GM23338 (cell line): ENCODE measurements at regions not wholly inside any gene's neighbourhood (a gene's known extent, or its start where the extent isn't known, plus 50 kb on each side); places are given as distances from the start of the nearest gene placed in this dataset.

ENCODE experiments used
- ATAC-seq: fragments of 200-7000 bp; cut with Tn5 transposase; 3 replicates; pipeline ENCODE4 v1.9.1; 2020
- DNase-seq: peaks from one replicate; pipeline ENCODE4 v3.0.0-alpha.2; 2015; ENCODE audit warnings: low spot score
- H2AFZ ChIP-seq: fragments of 200-600 bp; sonication (generic); 2 replicates; pipeline ENCODE4 v1.8.0; 2016; ENCODE audit warnings: antibody characterized with exemption, mild to moderate bottlenecking, moderate library complexity
- H3F3A ChIP-seq: fragments of 200-600 bp; sonication (generic); replicated peaks from 2 replicates; pipeline ENCODE4 v1.8.0; 2017; ENCODE audit warnings: antibody characterized with exemption, mixed run types, low read depth
- H3K27ac ChIP-seq: fragments of 200-600 bp; sonication (generic); 2 replicates; pipeline ENCODE4 v1.6.1; 2016; ENCODE audit warnings: low read depth
- H3K27me3 ChIP-seq: fragments of 200-600 bp; sonication (generic); 2 replicates; pipeline ENCODE4 v1.8.0; 2016; ENCODE audit warnings: mild to moderate bottlenecking, mixed run types, moderate library complexity; ENCODE audit not compliant: insufficient read depth
- H3K36me3 ChIP-seq: fragments of 200-600 bp; sonication (generic); 2 replicates; pipeline ENCODE4 v1.8.0; 2016; ENCODE audit warnings: mild to moderate bottlenecking; ENCODE audit not compliant: insufficient read depth
- H3K4me1 ChIP-seq: fragments of 200-600 bp; sonication (generic); 2 replicates; pipeline ENCODE4 v1.8.0; 2016; ENCODE audit warnings: mild to moderate bottlenecking, moderate library complexity; ENCODE audit not compliant: insufficient read depth
- H3K4me2 ChIP-seq: fragments of 200-600 bp; sonication (generic); 2 replicates; pipeline ENCODE4 v1.7.1; 2017; ENCODE audit warnings: mixed run types
- H3K4me3 ChIP-seq: fragments of 200-600 bp; sonication (generic); 2 replicates; pipeline ENCODE4 v1.6.1; 2016; ENCODE audit warnings: mixed run types
- H3K79me2 ChIP-seq: fragments of 200-600 bp; sonication (generic); replicated peaks from 2 replicates; pipeline ENCODE4 v1.8.0; 2017; ENCODE audit warnings: mild to moderate bottlenecking; ENCODE audit not compliant: insufficient read depth
- H3K9me2 ChIP-seq: fragments of 200-600 bp; sonication (generic); 2 replicates; pipeline ENCODE4 v1.8.0; 2017; ENCODE audit not compliant: insufficient read depth
- H4K20me1 ChIP-seq: fragments of 200-600 bp; sonication (generic); replicated peaks from 2 replicates; pipeline ENCODE4 v1.8.0; 2017; ENCODE audit warnings: mild to moderate bottlenecking; ENCODE audit not compliant: insufficient read depth
- H3K27ac Mint-ChIP-seq: 2 replicates; pipeline ENCODE4 v1.8.0; 2020; ENCODE audit warnings: inconsistent platforms, mild to moderate bottlenecking, moderate library complexity, mixed read lengths
- H3K27me3 Mint-ChIP-seq: 3 replicates; pipeline ENCODE4 v1.8.0; 2022; ENCODE audit warnings: low read depth, mild to moderate bottlenecking, moderate library complexity, mixed read lengths, inconsistent platforms; ENCODE audit not compliant: insufficient read depth, poor library complexity
- H3K36me3 Mint-ChIP-seq: 3 replicates; pipeline ENCODE4 v1.8.0; 2021; ENCODE audit warnings: low read depth, mild to moderate bottlenecking, inconsistent platforms, moderate library complexity, mixed read lengths
- H3K4me1 Mint-ChIP-seq: 3 replicates; pipeline ENCODE4 v1.8.0; 2020; ENCODE audit warnings: mild to moderate bottlenecking, inconsistent platforms, mixed read lengths
- H3K4me3 Mint-ChIP-seq: 3 replicates; pipeline ENCODE4 v1.8.0; 2021; ENCODE audit warnings: moderate library complexity, mild to moderate bottlenecking, inconsistent platforms, mixed read lengths
- H3K9me3 Mint-ChIP-seq: 3 replicates; pipeline ENCODE4 v1.8.0; 2020; ENCODE audit warnings: moderate library complexity, mild to moderate bottlenecking, inconsistent platforms, mixed read lengths
- CREB1 ChIP-seq: fragments of 250-450 bp; sonication (Bioruptor Pico); IDR thresholded peaks from 2 replicates; pipeline ENCODE4 v1.5.0; 2020; ENCODE audit warnings: low read depth, mild to moderate bottlenecking, moderate library complexity
- CTCF ChIP-seq, 2 experiments: fragments of 200-600 bp in 1 of 2; sonication (generic) in 1 of 2; conservative IDR thresholded peaks; 2 replicates each; pipeline versions ENCODE4 v1.5.1 to v1.6.1; 2016 to 2017; ENCODE audit warnings: antibody characterized with exemption in 2 of 2, low read depth in 2 of 2, mild to moderate bottlenecking in 2 of 2, moderate library complexity in 1 of 2
- ETS1 ChIP-seq: IDR thresholded peaks from 2 replicates; pipeline ENCODE4 v1.6.1; 2016; ENCODE audit warnings: antibody characterized with exemption
- EZH2 ChIP-seq: fragments of 200-600 bp; sonication (generic); IDR thresholded peaks from one replicate; pipeline ENCODE4 v1.8.0; 2017; ENCODE audit warnings: antibody characterized with exemption, mild to moderate bottlenecking, low read depth; ENCODE audit not compliant: unreplicated experiment
- EZH2phosphoT487 ChIP-seq: fragments of 200-600 bp; sonication (generic); IDR thresholded peaks from one replicate; pipeline ENCODE4 v1.8.1; 2018; ENCODE audit warnings: antibody characterized with exemption; ENCODE audit not compliant: unreplicated experiment
- JUNB ChIP-seq: IDR thresholded peaks from one replicate; pipeline ENCODE4 v1.6.1; 2016; ENCODE audit warnings: antibody characterized with exemption; ENCODE audit not compliant: unreplicated experiment
- NANOG ChIP-seq: IDR thresholded peaks from 2 replicates; pipeline ENCODE4 v1.6.1; 2016; ENCODE audit warnings: antibody characterized with exemption, borderline replicate concordance
- POLR2AphosphoS5 ChIP-seq: IDR thresholded peaks from 2 replicates; pipeline ENCODE4 v1.6.1; 2016; ENCODE audit warnings: antibody characterized with exemption, low read depth
- REST ChIP-seq: IDR thresholded peaks from one replicate; pipeline ENCODE4 v1.6.1; 2018; ENCODE audit warnings: antibody characterized with exemption; ENCODE audit not compliant: unreplicated experiment
- STAT1 ChIP-seq: IDR thresholded peaks from one replicate; pipeline ENCODE4 v1.6.1; 2016; ENCODE audit warnings: antibody characterized with exemption; ENCODE audit not compliant: unreplicated experiment
- ZNF114 ChIP-seq: fragments of 250-450 bp; sonication (Bioruptor Pico); IDR thresholded peaks from 2 replicates; pipeline ENCODE4 v1.5.0; 2020; ENCODE audit warnings: mild to moderate bottlenecking, moderate library complexity
- ZNF331 ChIP-seq: fragments of 250-450 bp; sonication (Bioruptor Pico); IDR thresholded peaks from 2 replicates; pipeline ENCODE4 v1.5.0; 2020; ENCODE audit warnings: low read depth, mild to moderate bottlenecking, moderate library complexity
- ZNF462 ChIP-seq: fragments of 250-450 bp; sonication (Bioruptor Pico); IDR thresholded peaks from 2 replicates; pipeline ENCODE4 v1.5.0; 2020; ENCODE audit warnings: mild to moderate bottlenecking, moderate library complexity

GRCh38 chr2:61677306-61677705 lies 139.2 kb upstream of the XPO1 start:
- peaks cover 23% of the 10 kb centered on the region for H3K9me3 Mint-ChIP-seq
- Histone ChIP-seq H4K20me1 (no peaks in the 10 kb centered on the region), H3K36me3 (0 out of 2 replicates have a peak, but pooled peaks cover 8% of the 10 kb centered on the region), H3K4me2 (no peak overlapping the region), H3K4me3 (no peak overlapping the region), H3K9me2 (no peaks in the 10 kb centered on the region), H3K27ac (no peak overlapping the region), H2AFZ (no peak overlapping the region), H3K4me1 (no peaks in the 10 kb centered on the region), H3F3A (no peaks in the 10 kb centered on the region), H3K79me2 (no peaks in the 10 kb centered on the region), H3K27me3 (no peaks in the 10 kb centered on the region)
- no peak for ATAC-seq
- no peak overlapping the region for H3K27ac Mint-ChIP-seq
- peaks cover 3% of the 10 kb centered on the region for H3K27me3 Mint-ChIP-seq
- TF ChIP-seq REST (no peak), EZH2 (no peak), CTCF (conservative IDR thresholded peaks at IDR 0.05; ENCODE audit: low read depth in 2 of 2) (no peak), ZNF462 (no peak), EZH2phosphoT487 (no peak), ETS1 (no peak), JUNB (no peak), ZNF114 (CRISPR knock-in tag) (no peak), STAT1 (no peak), NANOG (no peak), POLR2AphosphoS5 (no peak), CREB1 (CRISPR knock-in tag) (no peak), ZNF331 (CRISPR knock-in tag) (no peak)
- no peak for DNase-seq
- H3K4me3 Mint-ChIP-seq: no peak overlapping the region
- H3K36me3 Mint-ChIP-seq: peaks cover 10% of the 10 kb centered on the region; the same call in 1 of the 3 replicates
- no peaks in the 10 kb centered on the region for H3K4me1 Mint-ChIP-seq
